A549 (cell line): ENCODE measurements at regions not wholly inside any gene's neighbourhood (a gene's known extent, or its start where the extent isn't known, plus 50 kb on each side); places are given as distances from the start of the nearest gene placed in this dataset.

ENCODE experiments used
- ATAC-seq, 2 experiments: fragments of 200-7000 bp in 1 of 2; fragments of >200 bp in 1 of 2; cut with Nextera tagmentation in 1 of 2; cut with Tn5 transposase in 1 of 2; 3 replicates each; pipeline versions ENCODE4 v1.8.0 to v1.9.1; 2018 to 2020; ENCODE audit warnings: mild to moderate bottlenecking in 1 of 2, moderate library complexity in 1 of 2
- CTCF ChIA-PET: fragments of 300-600 bp; sonication (Branson Sonifier 250); formaldehyde crosslinking; extraction: SDS; loops from one replicate; lab custom pipeline; 2021; ENCODE audit warnings: antibody characterized with exemption, inconsistent platforms; lab: Yijun Ruan, JAX
- POLR2A ChIA-PET: fragments of 350-600 bp; formaldehyde crosslinking; extraction: SDS; loops from one replicate; lab custom pipeline; 2021; ENCODE audit warnings: antibody characterized with exemption, inconsistent platforms; lab: Yijun Ruan, JAX
- DNase-seq, 2 experiments: peaks; one replicate each; pipeline versions ENCODE4 v3.0.0 to v3.0.0-alpha.2; 2011 to 2016; ENCODE audit warnings: low read depth in 1 of 2, low spot score in 1 of 2
- FAIRE-seq: peaks from 2 replicates; lab custom pipeline; 2011; peaks lifted over from hg19 to GRCh38; lab: Jason Lieb, UNC
- H3K27ac ChIP-seq, 2 experiments: fragments of >200 bp; sonication (Bioruptor Twin); formaldehyde crosslinking; 3 replicates each; pipeline ENCODE4 v1.5.1; 2016 to 2017
- H3K4me1 ChIP-seq: fragments of >200 bp; sonication (Bioruptor Twin); formaldehyde crosslinking; 3 replicates; pipeline ENCODE4 v1.6.1; 2016
- H3K4me2 ChIP-seq: fragments of >200 bp; sonication (Bioruptor Twin); formaldehyde crosslinking; 3 replicates; pipeline ENCODE4 v1.6.1; 2016
- H3K4me3 ChIP-seq: fragments of >200 bp; sonication (Bioruptor Twin); formaldehyde crosslinking; 3 replicates; pipeline ENCODE4 v1.5.1; 2016
- H3K9me3 ChIP-seq: fragments of >200 bp; sonication (Bioruptor Twin); formaldehyde crosslinking; 3 replicates; pipeline ENCODE4 v1.6.1; 2016
- CBX8 ChIP-seq: fragments of 200-600 bp; sonication (generic); IDR thresholded peaks from 2 replicates; pipeline ENCODE4 v1.6.1; 2016
- CEBPB ChIP-seq, 2 experiments: fragments of >200 bp in 1 of 2; sonication (Bioruptor Twin) in 1 of 2; formaldehyde crosslinking in 1 of 2; IDR thresholded peaks; 2 replicates each; pipeline ENCODE4 v1.6.1; 2012 to 2016
- CHD2 ChIP-seq: fragments of 150-350 bp; IDR thresholded peaks from 2 replicates; pipeline ENCODE4 v1.6.1; 2014; ENCODE audit warnings: low read length; ENCODE audit not compliant: partially characterized antibody
- EHMT2 ChIP-seq: fragments of 200-600 bp; sonication (generic); IDR thresholded peaks from 2 replicates; pipeline ENCODE4 v1.6.1; 2016; ENCODE audit warnings: antibody characterized with exemption, low read depth, mild to moderate bottlenecking, moderate library complexity
- ESRRA ChIP-seq: fragments of 150-350 bp; IDR thresholded peaks from 2 replicates; pipeline ENCODE4 v1.6.1; 2014; ENCODE audit warnings: mild to moderate bottlenecking, low read length, borderline replicate concordance
- FOXS1 ChIP-seq: fragments of 250-450 bp; sonication (Bioruptor Pico); IDR thresholded peaks from 2 replicates; pipeline ENCODE4 v1.5.0; 2020; ENCODE audit warnings: mild to moderate bottlenecking, moderate library complexity
- HDAC2 ChIP-seq: fragments of 200-600 bp; sonication (generic); IDR thresholded peaks from 2 replicates; pipeline ENCODE4 v1.6.1; 2016
- HEYL ChIP-seq: fragments of 250-450 bp; sonication (Bioruptor Pico); IDR thresholded peaks from 2 replicates; pipeline ENCODE4 v1.8.0; 2021; ENCODE audit warnings: mild to moderate bottlenecking, moderate library complexity
- HOXA7 ChIP-seq: fragments of 250-450 bp; sonication (Bioruptor Pico); IDR thresholded peaks from 2 replicates; pipeline ENCODE4 v1.5.0; 2020; ENCODE audit warnings: mild to moderate bottlenecking, moderate library complexity
- HOXB5 ChIP-seq: fragments of 250-450 bp; sonication (Bioruptor Pico); IDR thresholded peaks from 2 replicates; pipeline ENCODE4 v1.5.0; 2020; ENCODE audit warnings: mild to moderate bottlenecking, moderate library complexity
- JUN ChIP-seq, 2 experiments: fragments of >200 bp; sonication (Bioruptor Twin); formaldehyde crosslinking; IDR thresholded peaks; 2 replicates in 1 of 2; 3 replicates in 1 of 2; pipeline ENCODE4 v1.6.1; 2016 to 2017
- JUNB ChIP-seq: fragments of >200 bp; sonication (Bioruptor Twin); formaldehyde crosslinking; IDR thresholded peaks from 2 replicates; pipeline ENCODE4 v1.6.1; 2016
- MAFK ChIP-seq: fragments of 450-650 bp; IDR thresholded peaks from 2 replicates; pipeline ENCODE4 v1.6.1; 2014; ENCODE audit not compliant: partially characterized antibody
- MAZ ChIP-seq: fragments of 150-350 bp; IDR thresholded peaks from 2 replicates; pipeline ENCODE4 v1.6.1; 2014; ENCODE audit warnings: antibody characterized with exemption, low read depth, low read length, borderline replicate concordance
- NPAS2 ChIP-seq: fragments of 250-450 bp; sonication (Bioruptor Pico); IDR thresholded peaks from 2 replicates; pipeline ENCODE4 v1.8.0; 2022; ENCODE audit warnings: mild to moderate bottlenecking, moderate library complexity, borderline replicate concordance
- NR3C1 ChIP-seq: fragments of >200 bp; sonication (Bioruptor Twin); formaldehyde crosslinking; IDR thresholded peaks from 3 replicates; pipeline ENCODE4 v1.6.1; 2017
- POLR2A ChIP-seq: IDR thresholded peaks from 2 replicates; pipeline ENCODE4 v1.6.1; 2012; ENCODE audit warnings: mild to moderate bottlenecking, low read length
- RAD21 ChIP-seq, 2 experiments: fragments of >200 bp in 1 of 2; sonication (Bioruptor Twin) in 1 of 2; formaldehyde crosslinking in 1 of 2; IDR thresholded peaks in 1 of 2; conservative IDR thresholded peaks in 1 of 2; 2 replicates in 1 of 2; 3 replicates in 1 of 2; pipeline ENCODE4 v1.6.1; 2012 to 2018; ENCODE audit warnings: inconsistent platforms in 1 of 2
- RFX5 ChIP-seq: fragments of 450-650 bp; IDR thresholded peaks from 2 replicates; pipeline ENCODE4 v1.7.1; 2014; ENCODE audit warnings: antibody characterized with exemption, mild to moderate bottlenecking, moderate library complexity
- RNF2 ChIP-seq: fragments of 200-600 bp; sonication (generic); IDR thresholded peaks from 2 replicates; pipeline ENCODE4 v1.6.1; 2016; ENCODE audit warnings: low read depth, mild to moderate bottlenecking, antibody characterized with exemption, moderate library complexity, borderline replicate concordance
- SMC3 ChIP-seq: fragments of >200 bp; sonication (Bioruptor Twin); formaldehyde crosslinking; IDR thresholded peaks from 3 replicates; pipeline ENCODE4 v1.6.1; 2018; ENCODE audit warnings: inconsistent platforms
- TFCP2L1 ChIP-seq: fragments of 250-450 bp; sonication (Bioruptor Pico); IDR thresholded peaks from 2 replicates; pipeline ENCODE4 v1.5.0; 2021; ENCODE audit warnings: mild to moderate bottlenecking
- ZC3H11A ChIP-seq: fragments of 450-650 bp; IDR thresholded peaks from 2 replicates; pipeline ENCODE4 v1.6.1; 2014; ENCODE audit warnings: antibody characterized with exemption, mild to moderate bottlenecking
- ZFP36 ChIP-seq: fragments of 450-650 bp; IDR thresholded peaks from 2 replicates; pipeline ENCODE4 v1.6.1; 2014; ENCODE audit warnings: borderline replicate concordance; ENCODE audit not compliant: partially characterized antibody
- WGBS: methylation state at CpG from one replicate; pipeline ENCODE4 v1.1.6; 2017; ENCODE audit errors: missing lambda C conversion rate; 5-methylcytosine and 5-hydroxymethylcytosine counted together
- TF ChIP-seq, protein P1 (sequence below): IDR thresholded peaks from 2 replicates; pipeline ENCODE4 v1.6.1; 2012
- TF ChIP-seq, protein P2 (sequence below): fragments of >200 bp; sonication (Bioruptor Twin); formaldehyde crosslinking; IDR thresholded peaks from 3 replicates; pipeline ENCODE4 v1.6.1; 2016
- TF ChIP-seq, protein P3 (sequence below): fragments of 150-350 bp; IDR thresholded peaks from 2 replicates; pipeline ENCODE4 v1.6.1; 2014; ENCODE audit warnings: low read depth, mild to moderate bottlenecking, low read length
- TF ChIP-seq, protein P4 (sequence below): fragments of 450-650 bp; IDR thresholded peaks from 2 replicates; pipeline ENCODE4 v1.6.1; 2014; ENCODE audit warnings: antibody characterized with exemption

DNA sequence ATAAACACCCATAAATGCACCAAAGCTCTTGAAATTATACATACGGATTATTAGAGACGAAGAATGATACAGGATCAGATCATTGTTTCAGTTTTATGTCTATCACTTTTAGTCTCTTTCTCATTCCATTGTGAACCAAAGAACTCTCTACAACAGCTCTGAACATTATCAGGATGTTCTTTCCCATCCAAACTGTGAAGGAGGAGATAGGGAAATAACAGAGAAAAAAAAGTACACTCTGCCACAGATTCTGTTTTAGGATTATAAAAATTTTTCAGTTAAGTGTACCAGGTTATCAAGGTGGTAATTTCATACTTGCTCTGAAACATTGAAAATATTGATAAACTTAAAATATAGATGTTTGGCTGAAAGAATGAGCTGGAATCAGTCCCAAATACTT, 270.9 kb downstream of the MZT1 start:
- no peak for FAIRE-seq
- no peak overlapping the region for H3K4me3 ChIP-seq
- TF ChIP-seq MAFK, result no peak
- TF ChIP-seq CHD2, result no peak
- TF ChIP-seq SMC3, result no peak
- no peak for TF ChIP-seq JUNB
- no peak for TF ChIP-seq TFCP2L1
- no peak for TF ChIP-seq RNF2
- TF ChIP-seq, protein P1, sequence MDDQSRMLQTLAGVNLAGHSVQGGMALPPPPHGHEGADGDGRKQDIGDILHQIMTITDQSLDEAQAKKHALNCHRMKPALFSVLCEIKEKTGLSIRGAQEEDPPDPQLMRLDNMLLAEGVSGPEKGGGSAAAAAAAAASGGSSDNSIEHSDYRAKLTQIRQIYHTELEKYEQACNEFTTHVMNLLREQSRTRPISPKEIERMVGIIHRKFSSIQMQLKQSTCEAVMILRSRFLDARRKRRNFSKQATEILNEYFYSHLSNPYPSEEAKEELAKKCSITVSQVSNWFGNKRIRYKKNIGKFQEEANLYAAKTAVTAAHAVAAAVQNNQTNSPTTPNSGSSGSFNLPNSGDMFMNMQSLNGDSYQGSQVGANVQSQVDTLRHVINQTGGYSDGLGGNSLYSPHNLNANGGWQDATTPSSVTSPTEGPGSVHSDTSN, result no peak
- no peak for TF ChIP-seq NPAS2 (CRISPR knock-in tag)
- TF ChIP-seq CEBPB (IDR thresholded peaks at IDR 0.05), result no peak
- no peak for TF ChIP-seq ZFP36
- 67% methylated on average over 2 of the region's 2 CpGs for WGBS
- ATAC-seq, result no peak
- no peak for DNase-seq
- no peak overlapping the region for H3K27ac ChIP-seq
- POLR2A ChIA-PET, result no interaction called here
- no peaks in the 10 kb centered on the region for H3K9me3 ChIP-seq
- no peaks in the 10 kb centered on the region for H3K4me1 ChIP-seq
- CTCF ChIA-PET, result no interaction called here
- H3K4me2 ChIP-seq, result no peak overlapping the region

DNA sequence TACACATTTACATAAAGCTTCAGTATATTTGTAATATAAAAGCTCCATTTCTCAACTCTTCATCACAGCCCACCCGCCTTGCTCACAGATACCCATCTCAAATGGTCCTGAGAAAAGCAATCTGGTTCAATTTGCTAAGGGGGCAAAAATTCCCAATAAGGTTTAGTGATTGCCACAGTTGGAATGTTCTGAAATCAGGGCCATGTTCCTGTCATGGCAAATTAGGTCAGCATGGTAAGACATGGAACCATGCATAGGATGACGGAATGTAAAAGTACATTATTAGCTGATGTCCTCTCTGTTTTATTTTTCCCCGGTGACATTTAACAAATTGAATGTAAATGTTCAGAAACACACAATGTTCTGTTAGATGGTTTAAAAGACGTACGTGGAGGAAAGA, 274.3 kb downstream of the MZT1 start:
- Histone ChIP-seq H3K4me2 (no peak overlapping the region), H3K9me3 (no peaks in the 10 kb centered on the region), H3K4me1 (no peaks in the 10 kb centered on the region), H3K4me3 (no peak overlapping the region), H3K27ac (no peak overlapping the region)
- DNase-seq (no peak), FAIRE-seq (no peak), ATAC-seq (no peak)
- POLR2A ChIA-PET, result no interaction called here
- WGBS, result 36% methylated on average over 5 of the region's 5 CpGs
- CTCF ChIA-PET, result no interaction called here
- TF ChIP-seq NPAS2 (CRISPR knock-in tag), result no peak
- TF ChIP-seq HOXB5 (CRISPR knock-in tag), result no peak
- no peak for TF ChIP-seq NR3C1
- TF ChIP-seq TFCP2L1, result no peak
- no peak for TF ChIP-seq ZC3H11A
- TF ChIP-seq, protein P1, result no peak
- no peak for TF ChIP-seq ESRRA
- no peak for TF ChIP-seq RFX5
- TF ChIP-seq POLR2A, result no peak
- no peak for TF ChIP-seq HOXA7 (CRISPR knock-in tag)
- no peak for TF ChIP-seq MAZ
- no peak for TF ChIP-seq EHMT2
- TF ChIP-seq CBX8, result no peak

DNA sequence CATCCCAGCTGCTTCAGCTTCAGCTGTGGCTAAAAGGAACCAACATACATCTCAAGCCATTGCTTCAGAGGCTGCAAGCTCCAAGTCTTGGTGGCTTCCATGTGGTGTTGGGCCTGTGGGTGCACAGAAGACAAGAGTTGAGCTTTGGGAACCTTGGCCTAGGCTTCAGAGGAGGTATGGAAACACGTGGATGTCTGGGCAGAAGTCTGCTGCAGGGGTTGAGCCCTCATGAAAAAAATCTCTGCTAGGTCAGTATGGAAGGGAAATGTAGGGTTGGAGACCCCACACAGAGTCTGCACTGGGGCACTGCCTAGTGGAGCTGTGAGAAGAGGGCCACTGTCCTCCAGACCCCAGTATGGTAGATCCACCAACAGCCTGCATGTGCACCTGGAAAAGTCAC, 279.3 kb downstream of the MZT1 start:
- Histone ChIP-seq H3K9me3 (no peaks in the 10 kb centered on the region), H3K27ac (no peak overlapping the region), H3K4me3 (no peak overlapping the region), H3K4me1 (no peaks in the 10 kb centered on the region), H3K4me2 (no peak overlapping the region)
- WGBS, result no CpG with 5 or more reads among the region's 1 CpG
- ChIA-PET CTCF (no interaction called here), POLR2A (no interaction called here)
- TF ChIP-seq HDAC2 (no peak), JUN (IDR thresholded peaks at IDR 0.05) (no peak), RAD21 (conservative IDR thresholded peaks at IDR 0.05 in 1 of 2, IDR thresholded peaks at IDR 0.05 in 1 of 2) (no peak), FOXS1 (CRISPR knock-in tag) (no peak), HEYL (CRISPR knock-in tag) (no peak), MAFK (no peak), JUNB (no peak), POLR2A (no peak), NR3C1 (no peak)
- TF ChIP-seq, protein P2, sequence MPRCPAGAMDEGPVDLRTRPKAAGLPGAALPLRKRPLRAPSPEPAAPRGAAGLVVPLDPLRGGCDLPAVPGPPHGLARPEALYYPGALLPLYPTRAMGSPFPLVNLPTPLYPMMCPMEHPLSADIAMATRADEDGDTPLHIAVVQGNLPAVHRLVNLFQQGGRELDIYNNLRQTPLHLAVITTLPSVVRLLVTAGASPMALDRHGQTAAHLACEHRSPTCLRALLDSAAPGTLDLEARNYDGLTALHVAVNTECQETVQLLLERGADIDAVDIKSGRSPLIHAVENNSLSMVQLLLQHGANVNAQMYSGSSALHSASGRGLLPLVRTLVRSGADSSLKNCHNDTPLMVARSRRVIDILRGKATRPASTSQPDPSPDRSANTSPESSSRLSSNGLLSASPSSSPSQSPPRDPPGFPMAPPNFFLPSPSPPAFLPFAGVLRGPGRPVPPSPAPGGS, result no peak
- TF ChIP-seq, protein P3, sequence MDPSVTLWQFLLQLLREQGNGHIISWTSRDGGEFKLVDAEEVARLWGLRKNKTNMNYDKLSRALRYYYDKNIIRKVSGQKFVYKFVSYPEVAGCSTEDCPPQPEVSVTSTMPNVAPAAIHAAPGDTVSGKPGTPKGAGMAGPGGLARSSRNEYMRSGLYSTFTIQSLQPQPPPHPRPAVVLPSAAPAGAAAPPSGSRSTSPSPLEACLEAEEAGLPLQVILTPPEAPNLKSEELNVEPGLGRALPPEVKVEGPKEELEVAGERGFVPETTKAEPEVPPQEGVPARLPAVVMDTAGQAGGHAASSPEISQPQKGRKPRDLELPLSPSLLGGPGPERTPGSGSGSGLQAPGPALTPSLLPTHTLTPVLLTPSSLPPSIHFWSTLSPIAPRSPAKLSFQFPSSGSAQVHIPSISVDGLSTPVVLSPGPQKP, result no peak
- TF ChIP-seq, protein P4, sequence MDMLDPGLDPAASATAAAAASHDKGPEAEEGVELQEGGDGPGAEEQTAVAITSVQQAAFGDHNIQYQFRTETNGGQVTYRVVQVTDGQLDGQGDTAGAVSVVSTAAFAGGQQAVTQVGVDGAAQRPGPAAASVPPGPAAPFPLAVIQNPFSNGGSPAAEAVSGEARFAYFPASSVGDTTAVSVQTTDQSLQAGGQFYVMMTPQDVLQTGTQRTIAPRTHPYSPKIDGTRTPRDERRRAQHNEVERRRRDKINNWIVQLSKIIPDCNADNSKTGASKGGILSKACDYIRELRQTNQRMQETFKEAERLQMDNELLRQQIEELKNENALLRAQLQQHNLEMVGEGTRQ, result no peak
- DNase-seq (no peak), FAIRE-seq (no peak), ATAC-seq (no peak)
